PFSK-1 (cell line): ENCODE measurements at regions not wholly inside any gene's neighbourhood (a gene's known extent, or its start where the extent isn't known, plus 50 kb on each side); places are given as distances from the start of the nearest gene placed in this dataset.

Experiments
- FOXP2 ChIP-seq: optimal IDR thresholded peaks from 2 replicates; pipeline ENCODE3; 2011; ENCODE audit warnings: borderline replicate concordance, control low read depth, inconsistent platforms; ENCODE audit not compliant: insufficient read depth; ENCODE audit errors: extremely low read length, extremely low read depth
- POLR2AphosphoS5 ChIP-seq: IDR thresholded peaks from 2 replicates; pipeline ENCODE4 v1.6.1; 2012; ENCODE audit warnings: low read depth, mild to moderate bottlenecking, control low read depth, low read length, moderate library complexity
- REST ChIP-seq, 2 experiments: IDR thresholded peaks; 2 replicates each; pipeline versions ENCODE4 v1.6.1 to v1.8.0; 2011 to 2012; ENCODE audit warnings: low read depth in 2 of 2, low read length in 2 of 2, control low read depth in 1 of 2, inconsistent platforms in 1 of 2, mild to moderate bottlenecking in 1 of 2, moderate library complexity in 1 of 2; ENCODE audit not compliant: insufficient read depth in 1 of 2
- SIN3A ChIP-seq: IDR thresholded peaks from 2 replicates; pipeline ENCODE4 v1.6.1; 2012; ENCODE audit warnings: mild to moderate bottlenecking, low read length, moderate library complexity, borderline replicate concordance; ENCODE audit not compliant: insufficient read depth
- TAF1 ChIP-seq: IDR thresholded peaks from 2 replicates; pipeline ENCODE4 v1.6.1; 2012; ENCODE audit warnings: low read length, control low read depth, borderline replicate concordance; ENCODE audit not compliant: insufficient read depth

- TF ChIP-seq SIN3A: no peak
- TF ChIP-seq TAF1: no peak
- no peak for TF ChIP-seq POLR2AphosphoS5
- TF ChIP-seq FOXP2: no peak
- no peak for TF ChIP-seq REST (IDR thresholded peaks at IDR 0.05; ENCODE audit: insufficient read depth in 1 of 2, low read depth in 2 of 2, low read length in 2 of 2)
Measured at GRCh38 chr9:90058182-90058763, 453.5 kb downstream of the GADD45G start.

GRCh38 chr9:90059436-90059835 lies 454.6 kb downstream of the GADD45G start:
- no peak for TF ChIP-seq TAF1
- no peak for TF ChIP-seq REST (IDR thresholded peaks at IDR 0.05; ENCODE audit: insufficient read depth in 1 of 2, low read depth in 2 of 2, low read length in 2 of 2)
- no peak for TF ChIP-seq SIN3A
- TF ChIP-seq POLR2AphosphoS5: no peak

GRCh38 chr9:90060256-90060655 lies 455.4 kb downstream of the GADD45G start:
- no peak for TF ChIP-seq FOXP2

- TF ChIP-seq FOXP2 (no peak), TAF1 (no peak), REST (IDR thresholded peaks at IDR 0.05; ENCODE audit: insufficient read depth in 1 of 2, low read depth in 2 of 2, low read length in 2 of 2) (no peak), POLR2AphosphoS5 (no peak), SIN3A (no peak)
Measured at GRCh38 chr9:90061187-90061586, 456.4 kb downstream of the GADD45G start.

- TF ChIP-seq TAF1: no peak
- TF ChIP-seq FOXP2: no peak
Measured at GRCh38 chr9:90062982-90063381, 458.2 kb downstream of the GADD45G start.

- TF ChIP-seq SIN3A (no peak), REST (IDR thresholded peaks at IDR 0.05; ENCODE audit: insufficient read depth in 1 of 2, low read depth in 2 of 2, low read length in 2 of 2) (no peak), TAF1 (no peak), POLR2AphosphoS5 (no peak), FOXP2 (no peak)
Measured at GRCh38 chr9:90064248-90064647, 459.4 kb downstream of the GADD45G start.
